Activated T-cell treated with anti-CD3 and anti-CD28 coated beads, Interleukin-2, amount 50 U/mL, for 24 hours (primary cell): ENCODE measurements at regions not wholly inside any gene's neighbourhood (a gene's known extent, or its start where the extent isn't known, plus 50 kb on each side); places are given as distances from the start of the nearest gene placed in this dataset.

Experiments used
- DNase-seq: peaks from one replicate; pipeline ENCODE4 v3.0.0-alpha.2; 2020
- H3K27ac Mint-ChIP-seq: 2 replicates; pipeline ENCODE4 v1.8.0; 2020; ENCODE audit warnings: mild to moderate bottlenecking, mixed read lengths
- H3K27me3 Mint-ChIP-seq: 2 replicates; pipeline ENCODE4 v1.8.0; 2020; ENCODE audit warnings: mixed read lengths
- H3K36me3 Mint-ChIP-seq: 2 replicates; pipeline ENCODE4 v1.8.0; 2020; ENCODE audit warnings: low read depth, mixed read lengths
- H3K4me1 Mint-ChIP-seq: 2 replicates; pipeline ENCODE4 v1.8.0; 2020; ENCODE audit warnings: low read depth, mixed read lengths
- H3K4me3 Mint-ChIP-seq: 2 replicates; pipeline ENCODE4 v1.8.0; 2020; ENCODE audit warnings: mild to moderate bottlenecking, moderate library complexity, mixed read lengths
- H3K9me3 Mint-ChIP-seq: 2 replicates; pipeline ENCODE4 v1.8.0; 2020; ENCODE audit warnings: mixed read lengths

DNA sequence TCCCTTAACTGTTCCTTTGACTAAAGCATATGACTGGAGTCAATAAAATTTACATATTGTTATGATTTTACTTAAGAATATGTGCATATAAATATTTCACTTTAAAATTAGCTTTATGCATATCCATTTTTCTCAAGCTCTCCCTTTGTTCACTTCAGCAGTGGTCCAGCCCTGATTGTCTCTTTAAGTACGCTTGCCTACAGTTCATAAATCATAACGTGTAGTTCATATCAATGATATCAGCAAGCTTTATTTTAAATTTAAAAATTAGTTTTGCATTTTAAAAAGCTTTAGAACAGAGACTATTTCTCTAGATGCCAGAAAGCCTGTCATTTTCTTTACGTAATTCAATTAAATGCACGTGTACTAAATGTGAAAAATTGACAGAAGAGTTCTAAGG lies 721.9 kb downstream of the OTOL1 start:
- DNase-seq = no peak
- Mint-ChIP-seq H3K36me3 (no peaks in the 10 kb centered on the region), H3K9me3 (peaks cover 7% of the 10 kb centered on the region), H3K27ac (no peak overlapping the region), H3K4me1 (no peaks in the 10 kb centered on the region), H3K27me3 (no peaks in the 10 kb centered on the region), H3K4me3 (no peak overlapping the region)

DNA sequence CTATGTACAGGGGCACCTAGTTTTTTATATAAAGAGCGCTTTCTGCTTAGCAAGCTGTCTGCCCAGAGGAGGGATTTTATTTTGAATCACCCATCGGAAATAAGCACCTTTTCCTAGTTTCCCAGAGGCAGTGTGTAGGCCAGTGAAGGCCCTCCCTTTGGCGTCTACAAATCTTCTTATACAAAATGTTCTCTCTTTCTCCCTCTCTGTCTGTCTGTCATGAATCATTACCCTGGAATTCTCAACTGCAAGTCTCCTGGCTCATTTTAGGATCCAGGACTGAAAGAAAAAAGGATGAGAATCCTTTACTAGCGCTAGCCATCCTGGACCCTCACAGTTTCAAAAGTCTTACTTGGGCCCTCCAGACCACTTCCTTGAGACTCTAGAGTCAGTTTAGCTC lies 728.1 kb downstream of the OTOL1 start:
- no peak for DNase-seq
- H3K27ac Mint-ChIP-seq = no peak overlapping the region
- no peak overlapping the region for H3K4me3 Mint-ChIP-seq
- H3K4me1 Mint-ChIP-seq = no peaks in the 10 kb centered on the region
- peaks cover 7% of the 10 kb centered on the region for H3K9me3 Mint-ChIP-seq
- H3K36me3 Mint-ChIP-seq = no peaks in the 10 kb centered on the region
- no peaks in the 10 kb centered on the region for H3K27me3 Mint-ChIP-seq

DNA sequence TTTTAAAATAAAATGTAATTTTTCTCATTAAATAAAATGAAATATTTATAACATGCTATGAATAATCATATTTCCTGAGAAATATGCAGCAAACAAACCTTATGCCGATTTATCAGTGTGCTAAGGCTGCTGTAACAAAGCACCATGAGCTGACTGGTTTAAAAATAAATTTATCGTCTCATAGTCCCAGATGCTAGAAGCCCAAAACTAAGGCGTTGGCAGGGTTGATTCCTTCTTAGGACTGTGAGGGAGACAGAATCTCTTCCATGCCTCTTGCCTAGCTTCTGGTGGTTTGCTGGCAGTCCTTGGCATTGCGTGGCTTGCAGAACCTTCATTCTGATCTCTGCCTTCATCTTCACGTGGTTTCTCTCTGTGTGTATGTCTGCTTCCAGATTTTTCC lies 740.3 kb downstream of the OTOL1 start:
- no peaks in the 10 kb centered on the region for H3K4me1 Mint-ChIP-seq
- no peak for DNase-seq
- H3K36me3 Mint-ChIP-seq = no peaks in the 10 kb centered on the region
- no peaks in the 10 kb centered on the region for H3K27me3 Mint-ChIP-seq
- H3K9me3 Mint-ChIP-seq = no peaks in the 10 kb centered on the region
- no peak overlapping the region for H3K4me3 Mint-ChIP-seq
- H3K27ac Mint-ChIP-seq = no peak overlapping the region

DNA sequence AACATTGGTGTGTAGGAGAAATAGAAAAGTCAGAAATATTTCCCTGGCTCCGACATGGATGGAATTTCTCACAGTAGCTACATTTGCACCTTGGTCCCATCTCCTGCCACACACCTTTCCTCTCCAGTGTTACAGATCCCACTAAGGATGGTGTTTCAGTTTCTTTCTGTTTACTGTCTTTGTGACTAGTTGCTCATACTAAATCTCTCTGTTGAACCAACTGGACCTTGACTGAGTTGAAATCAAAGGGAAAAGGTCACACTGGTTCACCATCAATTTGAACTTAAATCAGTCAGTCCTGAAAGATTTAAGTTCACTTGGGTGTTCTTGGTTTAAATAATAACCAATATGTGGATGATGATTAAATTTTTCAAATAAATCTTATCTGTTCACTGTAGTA lies 754.2 kb downstream of the OTOL1 start:
- H3K27me3 Mint-ChIP-seq = no peaks in the 10 kb centered on the region
- H3K4me1 Mint-ChIP-seq = no peaks in the 10 kb centered on the region
- no peaks in the 10 kb centered on the region for H3K36me3 Mint-ChIP-seq
- no peak overlapping the region for H3K4me3 Mint-ChIP-seq
- no peak overlapping the region for H3K27ac Mint-ChIP-seq
- DNase-seq = no peak
- peaks cover 3% of the 10 kb centered on the region for H3K9me3 Mint-ChIP-seq

DNA sequence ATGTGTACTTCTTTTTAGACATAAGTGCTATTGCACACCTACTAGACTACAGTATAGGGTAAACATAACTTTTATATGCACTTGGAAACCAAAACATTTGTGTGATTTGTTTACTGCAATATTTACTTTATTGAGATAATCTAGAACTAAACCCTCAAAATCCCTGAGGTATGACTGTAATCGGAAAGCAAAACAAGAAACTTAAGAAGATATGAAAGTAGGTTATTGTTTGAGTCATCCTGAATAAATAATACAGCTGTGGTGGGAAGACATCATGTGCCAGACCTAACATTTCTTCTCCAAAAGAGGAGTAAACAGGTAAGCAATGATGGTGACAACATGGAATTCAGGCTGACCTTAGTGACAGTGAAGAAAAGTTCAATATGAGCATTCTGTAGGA lies 765.5 kb downstream of the OTOL1 start:
- Mint-ChIP-seq H3K27me3 (no peaks in the 10 kb centered on the region), H3K4me1 (no peaks in the 10 kb centered on the region), H3K9me3 (peaks cover 2% of the 10 kb centered on the region), H3K27ac (no peak overlapping the region), H3K4me3 (no peak overlapping the region), H3K36me3 (no peaks in the 10 kb centered on the region)
- no peak for DNase-seq

DNA sequence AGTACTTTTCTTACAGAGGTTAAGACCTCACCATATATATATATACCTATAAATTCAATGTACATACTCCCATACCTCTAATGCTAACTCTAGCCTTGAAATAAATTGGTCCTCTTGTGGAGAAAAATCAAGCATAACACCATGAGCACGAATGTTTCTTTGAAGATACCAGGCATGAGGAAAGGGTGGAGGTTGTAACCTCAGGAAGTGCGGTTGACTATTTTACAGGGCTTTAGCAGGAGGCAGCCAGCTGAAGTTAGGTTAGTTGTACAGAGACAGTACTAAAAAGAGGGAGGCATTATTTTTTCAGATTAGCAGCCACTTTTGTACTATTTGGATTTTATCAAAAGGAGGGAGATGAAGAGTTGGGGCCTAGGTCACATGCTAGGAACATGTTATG lies 767.0 kb downstream of the OTOL1 start:
- H3K36me3 Mint-ChIP-seq = no peaks in the 10 kb centered on the region
- H3K4me1 Mint-ChIP-seq = no peaks in the 10 kb centered on the region
- DNase-seq = no peak
- no peaks in the 10 kb centered on the region for H3K27me3 Mint-ChIP-seq
- peaks cover 5% of the 10 kb centered on the region for H3K9me3 Mint-ChIP-seq
- no peak overlapping the region for H3K4me3 Mint-ChIP-seq
- no peak overlapping the region for H3K27ac Mint-ChIP-seq

DNA sequence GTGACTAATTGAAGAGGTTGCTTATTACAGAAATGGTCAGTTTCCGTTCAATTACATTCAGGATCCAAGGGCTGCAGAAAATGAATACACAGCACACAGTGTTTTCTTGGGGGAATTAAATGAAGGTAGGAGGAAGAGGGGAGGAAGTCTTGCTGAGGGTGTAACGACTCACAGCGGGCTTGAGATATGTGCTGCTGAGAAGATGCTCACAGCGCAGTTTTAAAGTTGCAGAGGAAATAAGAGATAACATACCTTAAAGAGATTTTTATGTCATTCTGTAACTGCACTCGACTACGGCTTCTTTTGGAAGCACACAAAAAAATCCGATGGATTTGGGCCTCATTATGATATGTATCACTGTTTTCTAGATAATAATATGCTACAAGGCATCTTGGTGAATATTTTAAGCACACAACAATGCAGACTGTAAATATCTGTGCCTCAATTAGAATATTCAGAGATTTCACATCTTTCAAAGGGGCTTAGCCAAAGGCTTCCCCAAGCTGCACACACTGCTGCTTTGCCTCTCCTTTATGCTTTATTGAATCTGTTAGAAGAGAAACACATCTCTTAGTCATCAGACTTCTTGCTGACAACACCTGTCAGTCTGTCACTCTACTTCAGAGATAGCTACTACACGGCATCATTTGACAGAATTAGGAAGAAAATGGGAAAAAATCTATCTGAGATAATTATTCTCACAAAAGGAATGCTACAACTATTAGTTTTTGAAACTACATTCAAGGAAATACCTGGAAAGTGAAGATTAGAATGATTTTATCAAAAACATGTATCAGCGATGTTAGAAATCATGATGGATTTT lies 773.2 kb downstream of the OTOL1 start:
- H3K9me3 Mint-ChIP-seq = peaks cover 2% of the 10 kb centered on the region
- no peaks in the 10 kb centered on the region for H3K4me1 Mint-ChIP-seq
- DNase-seq = no peak
- H3K4me3 Mint-ChIP-seq = no peak overlapping the region
- no peaks in the 10 kb centered on the region for H3K36me3 Mint-ChIP-seq
- no peaks in the 10 kb centered on the region for H3K27me3 Mint-ChIP-seq
- H3K27ac Mint-ChIP-seq = no peak overlapping the region

DNA sequence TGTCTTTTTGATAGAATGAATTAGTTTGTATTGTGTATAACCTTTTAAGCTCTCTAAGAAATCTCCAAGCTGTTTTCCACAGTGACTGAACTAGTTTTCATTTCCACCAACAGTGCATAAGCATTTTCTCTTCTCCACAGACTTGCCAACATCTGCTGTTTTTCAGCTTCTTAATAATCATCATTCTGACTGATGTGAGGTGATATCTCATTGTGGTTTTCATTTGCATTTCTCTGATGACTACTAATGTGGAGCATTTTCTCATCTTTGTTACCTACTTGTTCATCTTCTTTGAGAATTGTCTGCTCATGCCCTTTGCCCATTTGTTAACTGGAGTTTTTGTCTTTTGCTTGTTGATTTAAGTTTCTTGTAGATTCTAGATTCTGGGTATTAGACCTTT lies 777.5 kb downstream of the OTOL1 start:
- Mint-ChIP-seq H3K4me1 (no peaks in the 10 kb centered on the region), H3K9me3 (peaks cover 7% of the 10 kb centered on the region), H3K27me3 (no peaks in the 10 kb centered on the region), H3K36me3 (no peaks in the 10 kb centered on the region), H3K27ac (no peak overlapping the region), H3K4me3 (no peak overlapping the region)
- DNase-seq = no peak

DNA sequence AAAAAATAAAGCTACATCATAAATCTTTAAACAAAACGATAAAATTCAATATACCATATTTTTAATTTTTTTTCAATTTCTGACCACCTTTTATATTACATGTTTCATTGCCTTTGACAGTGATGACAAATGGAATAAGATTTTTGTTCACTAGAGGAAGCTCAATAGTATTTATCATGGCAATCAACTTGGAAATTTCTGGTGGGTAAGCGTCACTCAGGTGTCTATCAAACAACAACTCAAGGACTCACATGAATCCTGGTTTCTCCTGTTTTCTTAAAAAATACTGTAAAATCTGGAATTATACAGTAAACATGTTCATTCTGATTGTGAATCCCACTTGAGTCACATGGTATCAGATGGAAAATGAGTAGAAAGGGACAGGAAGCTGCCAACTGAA lies 782.2 kb downstream of the OTOL1 start:
- Mint-ChIP-seq H3K36me3 (no peaks in the 10 kb centered on the region), H3K27ac (no peak overlapping the region), H3K9me3 (peaks cover 18% of the 10 kb centered on the region), H3K27me3 (no peaks in the 10 kb centered on the region), H3K4me1 (no peaks in the 10 kb centered on the region), H3K4me3 (no peak overlapping the region)
- DNase-seq = no peak

DNA sequence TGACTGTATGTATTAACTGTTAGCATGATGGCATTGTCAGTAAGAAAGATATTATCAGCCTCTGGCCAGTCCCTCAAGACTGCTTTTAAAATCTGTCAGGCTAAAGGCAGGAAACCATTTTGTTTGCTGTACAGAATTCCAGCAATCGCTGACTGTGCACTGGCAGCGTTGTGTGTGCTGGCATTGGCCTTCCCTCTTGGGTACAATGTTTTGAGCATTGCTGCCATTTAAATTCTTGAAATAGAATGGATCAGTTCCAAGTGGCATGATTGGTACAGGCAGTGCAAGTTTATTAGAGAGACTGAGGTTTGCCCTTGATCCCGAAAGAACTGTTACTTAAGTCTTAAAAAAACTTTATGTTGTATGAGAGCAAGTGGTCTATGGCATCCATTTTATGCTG lies 788.7 kb downstream of the OTOL1 start:
- no peak overlapping the region for H3K4me3 Mint-ChIP-seq
- H3K9me3 Mint-ChIP-seq = peaks cover 6% of the 10 kb centered on the region
- no peak for DNase-seq
- no peaks in the 10 kb centered on the region for H3K27me3 Mint-ChIP-seq
- no peak overlapping the region for H3K27ac Mint-ChIP-seq
- H3K36me3 Mint-ChIP-seq = no peaks in the 10 kb centered on the region
- H3K4me1 Mint-ChIP-seq = no peaks in the 10 kb centered on the region

DNA sequence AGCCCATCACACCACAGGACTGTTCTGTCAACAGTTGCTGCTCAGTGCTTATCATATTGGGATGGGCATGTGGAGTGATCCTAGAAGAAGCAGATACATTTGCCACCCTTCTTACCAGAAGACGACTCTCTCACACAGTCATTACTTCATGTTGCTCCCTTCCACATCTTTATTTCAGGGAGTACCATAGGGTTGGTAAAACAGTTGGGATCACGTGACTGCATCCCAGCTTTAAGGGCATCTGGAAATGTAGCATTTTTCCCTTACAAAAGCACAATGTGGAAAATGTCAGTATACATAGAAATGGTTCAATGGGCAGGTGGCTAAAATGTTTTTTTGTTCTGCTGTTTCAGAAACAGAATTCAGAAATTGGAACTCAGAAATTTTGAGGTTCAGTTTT lies 791.0 kb downstream of the OTOL1 start:
- Mint-ChIP-seq H3K27ac (no peak overlapping the region), H3K4me1 (no peaks in the 10 kb centered on the region), H3K36me3 (no peaks in the 10 kb centered on the region), H3K27me3 (no peaks in the 10 kb centered on the region), H3K9me3 (peaks cover 8% of the 10 kb centered on the region), H3K4me3 (no peak overlapping the region)
- no peak for DNase-seq

DNA sequence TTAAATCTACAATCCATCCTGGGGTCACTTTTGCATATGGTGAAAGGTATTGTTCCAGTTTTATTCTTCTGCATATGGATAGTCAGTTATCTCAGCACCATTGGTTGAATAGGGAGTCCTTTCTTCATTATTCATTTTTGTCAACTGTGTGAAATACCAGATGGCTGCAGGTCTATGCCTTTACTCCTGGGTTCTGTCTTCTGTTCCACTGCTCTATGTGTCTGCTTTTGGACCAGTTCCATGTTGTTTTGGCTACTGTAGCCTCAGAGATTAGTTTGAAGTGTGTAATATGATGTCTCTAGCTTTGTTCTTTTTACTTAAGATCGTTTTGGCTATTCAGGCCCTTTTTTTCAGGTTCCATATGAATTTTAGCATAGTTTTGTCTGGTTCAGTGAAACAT lies 795.8 kb downstream of the OTOL1 start:
- Mint-ChIP-seq H3K27ac (no peak overlapping the region), H3K36me3 (no peaks in the 10 kb centered on the region), H3K4me1 (no peaks in the 10 kb centered on the region), H3K27me3 (no peaks in the 10 kb centered on the region), H3K4me3 (no peak overlapping the region), H3K9me3 (peaks cover 11% of the 10 kb centered on the region)
- no peak for DNase-seq

DNA sequence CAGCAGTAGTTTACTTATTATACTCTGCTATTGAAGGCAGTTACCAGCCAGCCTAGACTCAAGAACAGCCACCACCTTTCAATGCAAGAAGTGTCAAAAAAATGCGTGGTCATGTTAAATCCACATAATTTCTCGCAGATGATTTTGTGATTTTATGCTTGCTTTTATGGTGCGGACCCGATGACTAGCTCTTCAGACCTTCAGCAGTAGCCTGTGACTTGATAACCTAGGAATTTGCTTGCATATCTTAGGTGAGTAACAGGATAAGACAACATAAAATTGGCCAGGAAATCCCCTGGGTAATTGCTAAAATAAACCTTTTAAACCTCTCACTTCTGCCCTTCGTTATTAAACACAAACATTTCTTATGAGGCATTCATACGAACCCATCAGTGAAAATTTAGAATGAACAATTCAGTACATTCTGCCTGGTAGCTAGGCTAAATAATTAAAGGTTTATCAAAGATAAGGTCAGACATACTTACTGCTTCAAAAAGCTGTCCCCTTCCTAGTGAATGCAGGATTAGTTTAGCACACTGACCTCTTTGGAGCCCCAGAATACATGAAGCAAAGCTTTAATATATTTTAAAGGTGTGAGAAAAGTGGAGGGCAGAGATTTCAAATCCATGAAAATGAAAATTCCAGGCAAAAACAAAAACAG lies 798.8 kb downstream of the OTOL1 start:
- Mint-ChIP-seq H3K9me3 (peaks cover 11% of the 10 kb centered on the region), H3K27ac (no peak overlapping the region), H3K27me3 (no peaks in the 10 kb centered on the region), H3K4me1 (no peaks in the 10 kb centered on the region), H3K36me3 (no peaks in the 10 kb centered on the region), H3K4me3 (no peak overlapping the region)
- DNase-seq = no peak

DNA sequence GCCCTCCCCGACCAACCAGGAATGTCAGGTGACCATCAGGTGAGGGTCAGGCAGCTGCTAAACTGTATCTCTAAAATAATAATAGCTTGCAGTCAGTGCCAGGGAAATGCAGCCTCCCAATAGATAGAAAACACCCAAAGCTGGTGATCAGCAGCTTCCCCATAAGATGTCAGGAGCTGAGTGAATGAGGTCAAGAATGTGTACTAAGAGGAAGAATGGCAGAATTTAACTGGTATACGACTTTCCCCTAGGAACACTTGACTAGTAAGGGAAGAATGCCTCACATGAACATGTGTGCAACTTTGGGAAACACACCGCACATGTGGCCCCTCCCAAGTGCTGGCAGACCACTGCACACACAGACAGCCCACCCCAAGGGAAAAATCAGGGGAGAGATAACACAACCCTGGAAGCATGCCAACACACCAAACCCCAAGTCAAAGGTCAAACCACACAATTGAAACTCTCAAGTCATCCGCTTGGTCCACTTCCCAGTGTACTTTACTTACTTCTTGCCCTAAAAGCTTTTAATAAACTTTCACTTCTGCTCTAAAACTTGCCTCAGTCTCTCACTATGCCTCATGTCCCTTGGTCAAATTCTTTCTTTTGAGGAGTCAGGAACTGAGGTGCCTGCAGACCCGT lies 806.5 kb downstream of the OTOL1 start:
- Mint-ChIP-seq H3K27me3 (no peaks in the 10 kb centered on the region), H3K27ac (no peak overlapping the region), H3K4me3 (no peak overlapping the region), H3K9me3 (peaks cover 6% of the 10 kb centered on the region), H3K4me1 (no peaks in the 10 kb centered on the region), H3K36me3 (no peaks in the 10 kb centered on the region)
- DNase-seq = no peak

DNA sequence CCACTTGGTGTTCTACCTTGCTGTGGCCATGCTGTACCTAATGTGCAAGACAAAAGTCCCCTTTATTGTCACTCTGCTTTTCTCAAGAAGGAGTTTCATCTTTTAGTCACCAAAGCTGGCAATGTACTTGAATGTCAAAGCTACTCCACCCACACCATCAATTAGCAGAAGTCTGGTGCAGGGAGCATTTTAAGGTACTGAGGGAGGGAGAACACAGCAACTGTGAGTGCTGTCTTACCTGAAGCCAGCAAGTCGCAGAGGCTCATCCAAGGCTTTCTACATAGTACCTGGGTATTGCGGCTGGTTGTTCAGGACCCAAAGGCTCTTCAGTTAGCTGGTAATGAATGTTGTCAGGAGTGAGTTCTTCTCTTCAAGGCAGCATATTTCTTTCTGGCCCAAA lies 820.4 kb downstream of the OTOL1 start:
- DNase-seq = no peak
- Mint-ChIP-seq H3K4me3 (no peak overlapping the region), H3K9me3 (peaks cover 10% of the 10 kb centered on the region), H3K27me3 (no peaks in the 10 kb centered on the region), H3K4me1 (no peaks in the 10 kb centered on the region), H3K36me3 (no peaks in the 10 kb centered on the region), H3K27ac (no peak overlapping the region)
